ENCODE measurements at regions not wholly inside any gene's neighbourhood (a gene's known extent, or its start where the extent isn't known, plus 50 kb on each side); places are given as distances from the start of the nearest gene placed in this dataset.

DNA sequence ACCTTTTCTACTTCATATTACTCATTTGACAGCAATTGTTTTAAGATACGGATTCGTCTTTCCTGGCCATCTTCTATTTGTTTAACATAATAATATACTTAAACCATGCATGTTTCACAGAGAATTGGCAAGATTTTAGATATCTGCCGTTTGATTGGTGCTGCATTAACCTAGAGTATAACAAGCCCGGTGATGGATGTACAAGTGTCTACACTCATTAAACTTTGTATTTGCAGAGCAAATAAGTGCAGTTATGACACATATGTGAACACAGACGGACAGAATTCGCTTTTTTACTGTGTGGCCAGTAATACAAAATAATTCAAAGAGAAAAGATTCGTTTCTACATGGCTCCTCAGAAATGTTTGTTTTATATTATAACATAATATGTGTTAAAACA is 116.1 kb downstream of the ARL4A start:
- H3K36me3 ChIP-seq = no peaks in the 10 kb centered on the region
- no peaks in the 10 kb centered on the region for H3K9me3 ChIP-seq
- no peaks in the 10 kb centered on the region for H3K27me3 ChIP-seq
- H3K4me3 ChIP-seq = no peak overlapping the region
- TF ChIP-seq CTCF (IDR thresholded peaks at IDR 0.05) (no peak), EP300 (IDR thresholded peaks at IDR 0.05) (no peak), POLR2AphosphoS5 (IDR thresholded peaks at IDR 0.05) (no peak), POLR2A (IDR thresholded peaks at IDR 0.05) (no peak)
- no peak overlapping the region for H3K27ac ChIP-seq
- peaks cover 35% of the 10 kb centered on the region for H3K4me1 ChIP-seq
- 80% methylated on average over 7 of the region's 7 CpGs for WGBS
- no peak for DNase-seq (ENCODE audit: low spot score in 2 of 2)

GRCh38 chr7:12805518-12805928 is 118.1 kb downstream of the ARL4A start:
- H3K27me3 ChIP-seq = no peaks in the 10 kb centered on the region
- DNase-seq (ENCODE audit: low spot score in 2 of 2) = no peak
- H3K9me3 ChIP-seq = no peaks in the 10 kb centered on the region
- no peak overlapping the region for H3K4me3 ChIP-seq
- WGBS = 50% methylated on average over 1 of the region's 1 CpG
- no peaks in the 10 kb centered on the region for H3K36me3 ChIP-seq
- H3K4me1 ChIP-seq = peaks cover 34% of the 10 kb centered on the region
- H3K27ac ChIP-seq = no peak overlapping the region
- TF ChIP-seq CTCF (IDR thresholded peaks at IDR 0.05) (no peak), POLR2AphosphoS5 (IDR thresholded peaks at IDR 0.05) (no peak), POLR2A (IDR thresholded peaks at IDR 0.05) (no peak), EP300 (IDR thresholded peaks at IDR 0.05) (no peak)

- no peak for DNase-seq (ENCODE audit: low spot score in 2 of 2)
- Histone ChIP-seq H3K27ac (no peak overlapping the region), H3K9me3 (no peaks in the 10 kb centered on the region), H3K36me3 (no peaks in the 10 kb centered on the region), H3K27me3 (no peaks in the 10 kb centered on the region), H3K4me3 (no peak overlapping the region), H3K4me1 (peaks cover 30% of the 10 kb centered on the region)
- WGBS = 59% methylated on average over 7 of the region's 7 CpGs
- no peak for TF ChIP-seq POLR2AphosphoS5 (IDR thresholded peaks at IDR 0.05)
- no peak for TF ChIP-seq EP300 (IDR thresholded peaks at IDR 0.05)
- no peak for TF ChIP-seq POLR2A (IDR thresholded peaks at IDR 0.05)
- TF ChIP-seq CTCF (IDR thresholded peaks at IDR 0.05) = no peak
These were observed 118.5 kb downstream of the ARL4A start for GRCh38 chr7:12805957-12806356.

GRCh38 chr7:12809476-12809875 is 122.0 kb downstream of the ARL4A start:
- no peak overlapping the region for H3K27ac ChIP-seq
- no peaks in the 10 kb centered on the region for H3K36me3 ChIP-seq
- H3K9me3 ChIP-seq = no peaks in the 10 kb centered on the region
- H3K27me3 ChIP-seq = no peaks in the 10 kb centered on the region
- peaks cover 10% of the 10 kb centered on the region for H3K4me1 ChIP-seq
- WGBS = 52% methylated on average over 5 of the region's 5 CpGs
- H3K4me3 ChIP-seq = no peak overlapping the region
- no peak for DNase-seq (ENCODE audit: low spot score in 2 of 2)
- TF ChIP-seq EP300 (IDR thresholded peaks at IDR 0.05) (no peak), POLR2AphosphoS5 (IDR thresholded peaks at IDR 0.05) (no peak), POLR2A (IDR thresholded peaks at IDR 0.05) (no peak), CTCF (IDR thresholded peaks at IDR 0.05) (no peak)

- 86% methylated on average over 4 of the region's 4 CpGs for WGBS
These were observed 124.7 kb downstream of the ARL4A start for GRCh38 chr7:12812111-12812510.

More at GRCh38 chr7:12812111-12812510, 124.7 kb downstream of the ARL4A start:
- H3K4me1 ChIP-seq = peaks cover 10% of the 10 kb centered on the region
- no peaks in the 10 kb centered on the region for H3K9me3 ChIP-seq
- no peaks in the 10 kb centered on the region for H3K36me3 ChIP-seq
- H3K4me3 ChIP-seq = no peak overlapping the region
- H3K27ac ChIP-seq = no peak overlapping the region
- no peaks in the 10 kb centered on the region for H3K27me3 ChIP-seq
- no peak for TF ChIP-seq POLR2A (IDR thresholded peaks at IDR 0.05)
- no peak for TF ChIP-seq CTCF (IDR thresholded peaks at IDR 0.05)
- no peak for TF ChIP-seq POLR2AphosphoS5 (IDR thresholded peaks at IDR 0.05)
- no peak for TF ChIP-seq EP300 (IDR thresholded peaks at IDR 0.05)
- DNase-seq (ENCODE audit: low spot score in 2 of 2) = no peak

Measured in suprapubic skin (tissue), 4 donors.